ENCODE measurements at regions not wholly inside any gene's neighbourhood (a gene's known extent, or its start where the extent isn't known, plus 50 kb on each side); places are given as distances from the start of the nearest gene placed in this dataset.

GRCh38 chr4:30922625-30923024, 202.5 kb downstream of the PCDH7 start:
- no peaks in the 10 kb centered on the region for H3K36me3 ChIP-seq
- no peak overlapping the region for H3K4me3 ChIP-seq (ENCODE audit: low read depth, low read length)
- no peaks in the 10 kb centered on the region for H3K27me3 ChIP-seq
- DNase-seq: no peak
- H3K4me1 ChIP-seq: peaks cover 3% of the 10 kb centered on the region
- no peak for TF ChIP-seq CTCF (IDR thresholded peaks at IDR 0.05; ENCODE audit: low read depth, low read length)
- H3K9me3 ChIP-seq: no peaks in the 10 kb centered on the region

- H3K9me3 ChIP-seq: no peaks in the 10 kb centered on the region
- no peak overlapping the region for H3K4me3 ChIP-seq (ENCODE audit: low read depth, low read length)
- DNase-seq: no peak
- peaks cover 15% of the 10 kb centered on the region for H3K4me1 ChIP-seq
- H3K36me3 ChIP-seq: no peaks in the 10 kb centered on the region
- no peaks in the 10 kb centered on the region for H3K27me3 ChIP-seq
- TF ChIP-seq CTCF (IDR thresholded peaks at IDR 0.05; ENCODE audit: low read depth, low read length): no peak
Observed at GRCh38 chr4:30924495-30924894, 204.3 kb downstream of the PCDH7 start.

GRCh38 chr4:30929649-30930048, 209.5 kb downstream of the PCDH7 start:
- DNase-seq: no peak
- H3K36me3 ChIP-seq: no peaks in the 10 kb centered on the region
- H3K4me3 ChIP-seq (ENCODE audit: low read depth, low read length): no peak overlapping the region
- H3K4me1 ChIP-seq: peaks cover 12% of the 10 kb centered on the region
- TF ChIP-seq CTCF (IDR thresholded peaks at IDR 0.05; ENCODE audit: low read depth, low read length): no peak
- H3K27me3 ChIP-seq: no peaks in the 10 kb centered on the region
- no peaks in the 10 kb centered on the region for H3K9me3 ChIP-seq

- Histone ChIP-seq H3K4me1 (peaks cover 12% of the 10 kb centered on the region), H3K27me3 (no peaks in the 10 kb centered on the region), H3K9me3 (no peaks in the 10 kb centered on the region), H3K36me3 (no peaks in the 10 kb centered on the region), H3K4me3 (ENCODE audit: low read depth, low read length) (no peak overlapping the region)
- DNase-seq: no peak
- TF ChIP-seq CTCF (IDR thresholded peaks at IDR 0.05; ENCODE audit: low read depth, low read length): no peak
Observed at GRCh38 chr4:30930276-30930675, 210.1 kb downstream of the PCDH7 start.

- TF ChIP-seq CTCF (IDR thresholded peaks at IDR 0.05; ENCODE audit: low read depth, low read length): no peak
Observed at GRCh38 chr4:30932581-30932980, 212.4 kb downstream of the PCDH7 start.

GRCh38 chr4:30939069-30939468, 218.9 kb downstream of the PCDH7 start:
- no peak for DNase-seq
- Histone ChIP-seq H3K9me3 (no peaks in the 10 kb centered on the region), H3K27me3 (no peaks in the 10 kb centered on the region), H3K36me3 (no peaks in the 10 kb centered on the region), H3K4me3 (ENCODE audit: low read depth, low read length) (no peak overlapping the region), H3K4me1 (no peaks in the 10 kb centered on the region)
- TF ChIP-seq CTCF (IDR thresholded peaks at IDR 0.05; ENCODE audit: low read depth, low read length): no peak

More at GRCh38 chr4:30932581-30932980, 212.4 kb downstream of the PCDH7 start:
- no peaks in the 10 kb centered on the region for H3K27me3 ChIP-seq
- DNase-seq: no peak
- H3K4me3 ChIP-seq (ENCODE audit: low read depth, low read length): no peak overlapping the region
- H3K4me1 ChIP-seq: peaks cover 12% of the 10 kb centered on the region
- H3K9me3 ChIP-seq: no peaks in the 10 kb centered on the region
- H3K36me3 ChIP-seq: no peaks in the 10 kb centered on the region

Data from BE2C (cell line).